Stimulated activated CD4-positive, alpha-beta T cell treated with anti-CD3 and anti-CD28 coated beads, Interleukin-15, amount 100 ng/mL, for 24 hours (primary cell): ENCODE measurements at regions not wholly inside any gene's neighbourhood (a gene's known extent, or its start where the extent isn't known, plus 50 kb on each side); places are given as distances from the start of the nearest gene placed in this dataset.

ENCODE experiments used
- DNase-seq: peaks from one replicate; pipeline ENCODE4 v3.0.0-alpha.2; 2020

- DNase-seq, result no peak
These were observed 111.8 kb upstream of the MYCN start for GRCh38 chr2:15828576-15828975.

DNA sequence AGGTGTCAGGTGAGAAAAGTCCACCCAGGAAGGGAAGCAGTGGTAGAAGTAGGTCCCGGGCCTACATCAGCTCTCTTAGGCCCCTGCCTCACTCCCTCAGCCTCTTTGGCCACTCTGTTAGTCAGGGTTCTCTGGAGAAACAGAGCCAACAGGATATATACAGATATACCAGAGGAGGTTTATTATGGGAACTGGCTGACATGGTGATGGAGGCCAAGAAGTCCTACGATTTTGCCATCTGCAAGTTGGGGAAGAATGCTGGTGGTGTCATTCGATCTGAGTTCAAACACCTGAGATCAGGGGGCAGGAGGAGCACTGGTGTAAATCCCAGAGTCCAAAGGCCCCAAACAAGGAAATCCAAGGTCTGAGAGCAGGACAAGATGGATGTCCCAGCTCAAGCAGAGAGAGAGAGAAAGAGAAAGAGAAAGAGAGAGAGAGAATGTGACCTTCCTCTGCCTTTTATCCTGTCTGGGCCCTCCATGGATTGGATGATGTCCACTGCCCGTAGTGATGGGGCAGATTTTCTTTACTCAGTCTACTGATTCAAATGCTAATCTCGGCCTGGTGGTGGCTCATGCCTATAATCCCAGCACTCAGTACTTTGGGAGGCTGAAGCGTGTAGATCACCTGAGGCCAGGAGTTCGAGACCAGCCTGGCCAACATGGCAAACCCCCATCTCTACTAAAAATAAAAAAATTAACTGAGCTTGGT lies 111.1 kb upstream of the MYCN start:
- DNase-seq, result no peak

DNA sequence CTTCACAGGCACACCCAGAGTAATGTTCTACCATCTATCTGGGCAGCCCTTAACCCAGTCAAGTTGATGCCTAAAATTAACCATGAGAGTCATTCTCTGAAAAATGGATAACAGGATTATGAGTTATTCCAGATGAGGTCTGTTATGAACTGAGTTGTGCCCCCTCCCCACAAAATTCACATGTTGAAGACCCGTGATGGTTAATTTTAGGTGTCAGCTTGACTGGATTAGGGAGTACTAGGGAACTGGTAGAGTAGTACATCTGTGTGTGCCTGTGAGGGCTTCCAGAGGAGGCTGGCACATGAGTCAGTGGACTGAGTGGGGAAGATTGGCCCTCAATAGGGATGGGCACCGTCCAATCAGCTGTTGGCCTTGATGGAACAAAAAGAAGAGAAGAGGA lies 110.4 kb upstream of the MYCN start:
- no peak for DNase-seq

DNA sequence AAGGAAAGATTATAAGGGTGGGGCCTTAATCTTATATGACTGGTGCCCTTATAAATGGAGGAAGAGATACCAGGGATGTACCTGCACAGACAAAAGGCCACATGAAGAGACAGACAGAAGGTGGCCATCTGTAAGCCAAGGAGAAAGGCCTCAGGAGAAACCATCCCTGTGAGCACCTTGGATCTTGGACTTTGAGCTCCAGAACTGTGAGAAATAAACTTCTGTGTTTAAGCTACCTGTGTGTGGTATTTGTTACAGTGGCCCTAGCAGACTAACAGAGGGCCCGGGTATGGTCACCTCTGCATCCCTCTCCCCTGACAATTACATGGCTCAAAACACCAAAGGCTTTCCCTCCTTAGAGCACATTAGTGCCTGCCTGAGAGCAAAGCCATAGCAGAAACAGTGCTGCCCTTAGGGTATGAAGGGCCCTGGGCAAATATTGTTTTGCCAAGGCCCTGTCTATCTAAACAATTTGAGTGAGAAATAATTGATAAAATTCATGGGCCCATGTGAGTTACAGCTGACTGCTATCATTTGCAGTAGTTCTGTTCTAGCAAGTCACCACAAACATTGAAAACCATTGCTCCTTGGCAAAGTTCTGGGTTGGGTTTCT lies 109.3 kb upstream of the MYCN start:
- no peak for DNase-seq

GRCh38 chr2:15832030-15832709 lies 108.2 kb upstream of the MYCN start:
- DNase-seq, result no peak

- DNase-seq, result no peak
These were observed 107.3 kb upstream of the MYCN start for GRCh38 chr2:15832849-15833680.

DNA sequence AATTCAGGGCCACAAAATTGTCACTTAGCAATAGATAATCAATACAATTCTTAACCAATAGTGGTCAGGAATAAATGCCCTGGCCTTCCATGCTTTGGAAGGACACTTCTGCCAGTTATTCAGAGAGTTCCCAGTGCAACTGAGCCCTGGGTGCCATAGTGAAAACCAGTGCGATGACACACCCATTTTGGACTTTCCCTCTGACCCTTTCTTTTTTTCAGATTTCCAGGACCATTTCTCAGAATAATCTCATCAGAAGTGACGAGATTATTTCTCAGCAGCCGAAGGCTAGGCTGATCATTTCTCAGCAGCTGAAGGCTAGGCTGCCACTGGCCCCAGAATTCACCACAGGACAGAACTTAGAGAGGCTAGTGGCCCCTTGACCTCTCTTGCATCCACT lies 106.6 kb upstream of the MYCN start:
- DNase-seq, result no peak

DNA sequence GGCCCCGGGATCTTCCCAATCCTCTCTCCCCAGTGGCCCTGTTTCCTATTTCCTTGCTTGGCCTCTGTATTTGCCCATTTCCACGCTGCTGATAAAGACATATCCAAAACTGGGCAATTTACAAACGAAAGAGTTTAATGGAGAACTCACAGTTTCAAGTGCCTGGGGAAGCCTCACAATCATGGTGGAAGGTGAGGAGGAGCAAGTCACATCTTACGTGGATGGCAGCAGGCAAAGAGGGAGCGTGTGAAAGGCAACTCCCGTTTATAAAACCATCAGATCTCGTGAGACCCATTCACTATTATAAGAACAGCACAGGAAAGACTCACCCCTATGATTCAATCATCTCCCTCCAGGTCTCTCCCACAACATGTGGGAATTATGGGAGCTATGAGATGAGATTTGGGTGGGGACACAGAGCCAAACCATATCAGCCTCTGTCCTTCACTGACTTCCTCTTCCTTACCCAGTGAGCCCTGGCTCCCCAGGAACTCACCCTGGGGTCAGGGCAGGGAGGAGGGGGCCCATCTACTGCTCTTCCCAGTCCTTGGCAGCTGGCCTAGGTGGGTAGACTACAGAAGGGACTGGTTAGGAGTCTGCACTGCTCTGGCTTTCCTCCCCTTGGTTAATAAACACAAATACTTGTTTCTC lies 105.8 kb upstream of the MYCN start:
- DNase-seq, result no peak

DNA sequence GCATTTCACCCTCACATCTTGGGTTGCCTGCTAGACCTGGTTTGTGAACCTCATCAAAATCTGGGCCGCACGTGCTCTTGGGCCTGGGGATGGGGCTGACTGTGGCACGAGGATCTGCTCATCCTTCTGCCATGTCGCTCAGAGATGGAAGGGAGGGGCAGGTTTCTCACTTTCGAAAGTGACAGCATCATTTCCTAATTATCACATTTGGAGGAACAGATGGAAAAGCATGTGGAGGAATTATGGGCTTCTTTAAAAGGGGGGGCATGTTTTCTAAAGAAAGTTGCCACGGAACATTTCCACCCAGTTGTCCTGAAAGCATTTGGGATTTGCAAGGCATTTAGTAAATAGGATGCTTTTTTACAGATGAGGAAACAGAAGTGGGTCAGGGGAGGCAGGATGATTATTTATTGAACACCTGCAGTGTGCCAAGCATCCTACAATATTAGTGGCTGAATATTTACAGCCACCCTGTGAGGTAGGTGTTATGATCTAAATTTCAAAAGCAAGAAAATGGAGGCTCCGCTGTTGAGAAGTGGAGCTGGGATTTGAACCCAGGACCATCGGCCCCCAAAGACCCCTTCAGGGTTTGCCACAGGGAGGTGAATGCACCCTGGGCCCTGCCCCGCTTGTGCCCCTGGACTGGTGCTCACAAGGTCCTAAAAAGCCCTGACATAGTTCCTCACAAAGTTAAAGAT lies 104.2 kb upstream of the MYCN start:
- no peak for DNase-seq

DNA sequence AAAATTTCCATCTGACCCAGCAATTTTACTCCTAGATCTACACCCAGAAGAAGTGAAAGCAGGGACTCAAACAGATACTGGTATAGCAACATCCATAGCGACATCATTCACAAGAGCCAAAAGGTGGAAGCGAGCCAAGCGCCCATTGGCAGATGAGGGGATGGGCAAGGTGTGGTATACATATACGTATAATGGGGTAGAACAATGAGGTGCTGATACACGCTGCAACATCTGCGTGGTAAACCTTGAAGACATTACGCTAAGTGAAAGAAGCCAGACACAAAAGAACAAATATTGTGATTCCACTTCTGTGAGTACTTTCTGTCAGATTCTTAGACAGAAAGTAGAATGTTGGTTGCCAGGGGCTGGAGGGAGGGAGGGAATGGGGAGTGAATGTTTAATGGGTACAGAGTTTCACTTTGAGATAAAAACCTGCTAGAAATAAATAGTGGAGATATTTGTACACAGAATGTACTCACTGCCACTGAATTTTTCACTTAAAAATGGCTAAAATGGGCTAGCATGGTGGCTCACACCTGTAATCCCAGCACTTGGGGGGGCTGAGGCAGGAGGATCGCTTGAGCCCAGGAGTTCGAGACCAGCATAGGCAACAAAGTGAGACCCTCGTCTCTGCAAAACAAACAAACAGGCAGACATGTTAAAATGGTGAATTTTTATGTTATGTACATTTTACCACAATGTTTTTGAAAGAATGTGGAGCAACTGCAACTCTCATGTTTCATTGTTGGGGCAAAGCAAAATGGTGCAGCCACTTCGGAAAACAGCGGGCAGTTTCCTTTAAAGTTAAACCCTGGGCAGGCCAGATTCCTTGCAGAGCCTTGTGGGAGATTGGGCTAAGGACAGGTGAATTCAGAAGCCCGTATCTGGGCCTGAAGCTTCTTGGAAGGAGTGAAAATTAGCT lies 103.4 kb upstream of the MYCN start:
- no peak for DNase-seq

- no peak for DNase-seq
These were observed 101.8 kb upstream of the MYCN start for GRCh38 chr2:15838481-15839090.

- no peak for DNase-seq
These were observed 100.8 kb upstream of the MYCN start for GRCh38 chr2:15839426-15840124.

DNA sequence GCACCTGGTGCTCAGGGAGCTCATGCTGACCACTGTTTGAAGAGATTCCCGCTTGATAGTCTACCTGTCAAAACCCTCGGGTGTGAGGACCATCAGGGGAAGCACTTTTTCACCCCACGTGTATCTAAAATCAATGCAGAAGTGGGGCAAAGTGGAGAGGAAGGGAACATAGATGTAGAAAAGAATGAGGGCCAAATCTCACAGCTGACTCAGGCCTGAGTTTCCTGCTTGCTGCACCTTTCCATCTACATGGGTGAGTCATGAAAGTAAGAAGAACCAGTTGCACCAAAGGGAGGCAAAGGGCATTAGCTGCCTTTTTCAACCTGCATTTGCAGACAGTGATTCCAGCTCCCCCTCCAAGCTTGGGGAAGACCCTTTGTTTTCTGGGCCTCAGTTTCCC lies 100.2 kb upstream of the MYCN start:
- DNase-seq, result no peak

- no peak for DNase-seq
These were observed 99.4 kb upstream of the MYCN start for GRCh38 chr2:15840969-15841368.

DNA sequence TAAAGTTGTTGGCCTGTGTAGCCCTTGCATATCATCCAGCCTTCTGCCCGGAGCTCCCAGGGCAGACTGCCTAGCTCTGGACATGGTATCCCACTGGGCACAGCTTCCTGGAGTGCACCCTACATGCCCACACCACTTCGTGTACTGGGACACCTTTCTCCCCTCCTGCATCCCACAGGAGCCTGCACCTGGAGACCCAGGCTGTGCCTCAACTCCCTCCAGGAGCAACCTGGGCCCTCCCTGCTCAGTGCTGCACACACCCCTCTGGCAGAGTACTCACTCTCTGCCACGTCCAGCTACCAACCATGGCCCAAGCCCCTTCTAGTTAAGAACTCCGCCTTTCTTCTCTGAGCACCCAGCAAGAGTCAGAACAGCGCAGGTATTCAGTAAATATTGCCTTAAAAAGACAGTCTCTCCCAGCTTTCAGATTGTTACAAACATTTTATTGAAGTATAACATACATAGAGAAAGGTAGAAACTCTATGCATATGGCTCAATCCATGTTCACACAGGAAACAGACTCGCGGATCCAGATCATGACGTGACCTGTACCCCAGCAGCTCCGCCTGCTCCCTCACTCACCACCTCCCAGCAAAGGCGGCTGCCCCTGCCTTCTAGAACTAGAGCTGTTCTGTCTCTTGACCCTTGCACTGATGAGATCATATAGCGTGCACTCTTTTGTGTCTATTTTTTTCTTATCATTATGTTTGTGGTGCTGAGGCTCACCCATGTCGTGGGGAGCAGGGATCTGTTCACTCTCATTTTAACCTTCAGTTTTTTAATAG lies 98.4 kb upstream of the MYCN start:
- no peak for DNase-seq

DNA sequence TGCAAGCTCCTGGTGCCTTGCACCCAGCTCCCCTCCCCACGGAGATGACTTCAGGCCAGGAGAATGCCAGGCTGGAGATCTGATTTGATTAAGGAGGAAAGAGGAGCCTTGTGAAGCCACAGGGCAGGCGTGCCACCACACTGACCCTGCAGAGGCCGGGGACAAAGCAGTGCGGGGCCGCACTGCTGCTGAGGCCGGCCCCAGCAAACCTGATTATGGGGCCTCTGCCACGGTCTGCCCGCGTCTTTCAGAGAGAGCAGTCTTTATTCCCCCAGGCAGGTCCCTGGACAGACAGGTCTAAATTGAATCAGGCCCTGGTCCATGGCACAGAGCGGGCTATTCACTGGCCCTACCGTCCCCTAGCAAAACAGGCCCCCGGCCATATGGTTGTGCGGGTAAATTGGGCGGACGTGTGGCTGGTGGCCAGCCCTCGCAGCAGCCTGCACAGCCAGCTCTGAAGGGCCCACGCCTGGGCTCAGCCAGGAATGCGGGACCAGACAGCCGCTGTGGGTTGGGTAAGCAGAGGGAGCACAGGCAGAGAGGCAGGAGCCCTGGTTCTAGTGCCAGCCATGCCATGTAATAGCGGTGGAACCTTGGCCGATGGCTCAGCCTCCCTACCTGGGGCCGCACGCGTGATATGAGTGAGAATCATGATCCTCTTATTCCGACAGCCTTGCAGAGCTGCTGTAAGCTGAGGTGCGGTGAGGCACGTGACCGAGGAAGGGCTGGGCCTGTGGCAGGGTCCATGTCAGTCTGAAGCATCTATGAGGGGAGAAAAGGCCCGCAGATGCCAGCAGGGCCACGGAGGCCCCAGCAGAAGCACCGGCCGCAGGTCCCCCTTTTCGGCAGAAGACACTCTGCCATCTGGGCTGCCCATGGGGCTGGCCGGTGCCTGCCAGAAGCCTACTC lies 97.3 kb upstream of the MYCN start:
- no peak for DNase-seq

GRCh38 chr2:15844211-15844801 lies 96.0 kb upstream of the MYCN start:
- no peak for DNase-seq

- DNase-seq, result no peak
These were observed 95.1 kb upstream of the MYCN start for GRCh38 chr2:15845294-15845693.
